ENCODE measurements at regions not wholly inside any gene's neighbourhood (a gene's known extent, or its start where the extent isn't known, plus 50 kb on each side); places are given as distances from the start of the nearest gene placed in this dataset.

DNA sequence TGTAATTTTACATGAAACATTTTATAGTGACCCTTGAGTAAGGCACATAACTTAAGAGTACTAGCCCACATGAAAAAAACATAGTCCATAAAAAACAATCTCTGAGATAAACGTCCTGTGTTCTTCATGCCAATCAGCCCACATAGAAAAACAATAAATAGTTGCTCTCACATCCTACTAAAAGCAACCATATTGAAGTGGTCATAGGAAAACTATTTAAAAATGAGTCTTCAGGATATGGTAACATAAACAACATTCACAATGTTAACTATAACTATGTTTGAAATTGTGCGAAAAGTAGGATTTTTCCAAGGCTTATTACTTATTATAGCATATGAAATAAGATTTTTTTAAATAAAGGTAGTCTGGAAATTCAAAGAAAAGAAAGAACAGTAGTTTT lies 77.1 kb upstream of the EPHA5 start:
- H3K4me1 Mint-ChIP-seq = no peaks in the 10 kb centered on the region
- no peaks in the 10 kb centered on the region for H3K9me3 Mint-ChIP-seq
- no peaks in the 10 kb centered on the region for H3K36me3 Mint-ChIP-seq (ENCODE audit: low read depth)
- no peak overlapping the region for H3K27ac Mint-ChIP-seq
- no peaks in the 10 kb centered on the region for H3K27me3 Mint-ChIP-seq (ENCODE audit: low read depth)
- no peak overlapping the region for H3K4me3 Mint-ChIP-seq
- no peak for TF ChIP-seq CTCF (IDR thresholded peaks at IDR 0.05; ENCODE audit: unreplicated experiment in 3 of 3)

DNA sequence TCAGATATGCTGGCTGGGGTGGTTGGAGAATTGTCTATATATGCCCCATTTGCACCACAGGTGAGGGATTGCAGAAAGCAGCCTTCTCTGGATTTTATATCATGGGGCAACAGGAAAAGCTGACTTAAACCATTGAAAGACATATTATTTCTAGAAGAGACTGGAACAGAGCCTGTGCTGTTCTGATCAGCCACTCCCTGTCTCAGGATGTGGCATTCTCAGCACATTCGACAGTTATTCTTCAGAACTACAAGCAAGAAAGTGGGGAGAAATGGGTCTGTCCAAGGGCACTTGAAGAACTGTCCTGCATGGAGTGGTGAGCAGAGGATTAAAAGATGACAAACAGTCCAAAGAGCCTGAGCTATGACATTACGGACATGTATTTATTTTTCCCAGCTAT lies 67.8 kb upstream of the EPHA5 start:
- no peak overlapping the region for H3K4me3 Mint-ChIP-seq

GRCh38 chr4:65737672-65738071 lies 67.4 kb upstream of the EPHA5 start:
- Mint-ChIP-seq H3K36me3 (ENCODE audit: low read depth) (no peaks in the 10 kb centered on the region), H3K27me3 (ENCODE audit: low read depth) (no peaks in the 10 kb centered on the region), H3K27ac (no peak overlapping the region), H3K4me3 (no peak overlapping the region), H3K4me1 (no peaks in the 10 kb centered on the region), H3K9me3 (no peaks in the 10 kb centered on the region)
- TF ChIP-seq CTCF (IDR thresholded peaks at IDR 0.05; ENCODE audit: unreplicated experiment in 3 of 3) = no peak

More for the DNA sequence above, 67.8 kb upstream of the EPHA5 start:
- H3K9me3 Mint-ChIP-seq = no peaks in the 10 kb centered on the region
- H3K27ac Mint-ChIP-seq = no peak overlapping the region
- no peak for TF ChIP-seq CTCF (IDR thresholded peaks at IDR 0.05; ENCODE audit: unreplicated experiment in 3 of 3)
- no peaks in the 10 kb centered on the region for H3K4me1 Mint-ChIP-seq
- H3K36me3 Mint-ChIP-seq (ENCODE audit: low read depth) = no peaks in the 10 kb centered on the region
- H3K27me3 Mint-ChIP-seq (ENCODE audit: low read depth) = no peaks in the 10 kb centered on the region

DNA sequence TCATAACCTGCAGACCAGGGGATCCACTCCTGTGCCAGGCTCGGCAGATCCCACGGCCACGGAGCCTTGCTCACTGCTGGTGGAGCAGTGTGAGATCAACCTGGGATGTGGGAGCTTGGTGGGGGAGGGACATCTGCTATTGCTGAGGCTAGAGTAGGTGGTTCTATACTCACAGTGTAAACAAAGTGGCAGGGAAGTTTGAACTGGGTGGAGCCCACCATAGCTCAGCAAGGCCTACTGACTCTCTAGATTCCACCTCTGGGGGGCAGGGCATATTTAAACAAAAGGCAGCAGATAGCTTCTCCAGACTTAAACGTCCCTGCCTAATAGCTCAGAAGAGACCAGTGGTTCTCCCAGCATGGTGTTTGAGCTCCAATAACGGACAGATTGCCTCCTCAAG lies 54.7 kb upstream of the EPHA5 start:
- H3K9me3 Mint-ChIP-seq = no peaks in the 10 kb centered on the region
- H3K4me1 Mint-ChIP-seq = no peaks in the 10 kb centered on the region
- H3K27me3 Mint-ChIP-seq (ENCODE audit: low read depth) = no peaks in the 10 kb centered on the region
- no peak for TF ChIP-seq CTCF (IDR thresholded peaks at IDR 0.05; ENCODE audit: unreplicated experiment in 3 of 3)
- H3K36me3 Mint-ChIP-seq (ENCODE audit: low read depth) = no peaks in the 10 kb centered on the region
- no peak overlapping the region for H3K4me3 Mint-ChIP-seq
- H3K27ac Mint-ChIP-seq = no peak overlapping the region
